Gastrocnemius medialis (tissue), 4 donors: ENCODE measurements at regions not wholly inside any gene's neighbourhood (a gene's known extent, or its start where the extent isn't known, plus 50 kb on each side); places are given as distances from the start of the nearest gene placed in this dataset.
A peak's percentile ranks its signal among the peaks of the same experiment; 100 is the strongest.

Experiments used
- ATAC-seq, 2 donors: fragments of 150-250 bp; one replicate each; pipeline ENCODE4 v1.9.1; 2016
- DNase-seq, 2 donors: peaks; one replicate each; pipeline ENCODE4 v3.0.0-alpha.2; 2019
- H3K27ac ChIP-seq, 4 donors: fragments of 200-600 bp; sonication (generic); 1 replicate in 1 of 4; 2 replicates in 3 of 4; pipeline ENCODE4 v1.5.1; 2016 to 2018; ENCODE audit warnings: mild to moderate bottlenecking in 2 of 4, moderate library complexity in 1 of 4
- H3K27me3 ChIP-seq, 3 donors: fragments of 200-600 bp; sonication (generic) in 2 of 3; 1 replicate in 1 of 3; 2 replicates in 2 of 3; pipeline versions ENCODE4 v1.5.1 to v1.6.0; 2016 to 2019; ENCODE audit warnings: mild to moderate bottlenecking in 1 of 3, moderate library complexity in 1 of 3
- H3K36me3 ChIP-seq, 2 donors: fragments of 200-600 bp; sonication (generic) in 1 of 2; one replicate each; pipeline ENCODE4 v1.5.1; 2017 to 2018
- H3K4me1 ChIP-seq, 2 donors: fragments of 200-600 bp; sonication (generic) in 1 of 2; one replicate each; pipeline ENCODE4 v1.5.1; 2016 to 2017; ENCODE audit warnings: mild to moderate bottlenecking in 2 of 2
- H3K4me3 ChIP-seq, 4 donors: fragments of 200-600 bp; sonication (generic) in 3 of 4; 1 replicate in 1 of 4; 2 replicates in 3 of 4; pipeline ENCODE4 v1.5.1; 2016 to 2019; ENCODE audit warnings: mild to moderate bottlenecking in 2 of 4
- H3K9me3 ChIP-seq, 3 donors: fragments of 200-600 bp; sonication (generic) in 2 of 3; 1 replicate in 1 of 3; 2 replicates in 2 of 3; pipeline ENCODE4 v1.5.1; 2016 to 2019
- CTCF ChIP-seq, 5 experiments: fragments of 450-650 bp in 3 of 5; fragments of 200-600 bp in 2 of 5; sonication (generic) in 2 of 5; IDR thresholded peaks in 4 of 5; conservative IDR thresholded peaks in 1 of 5; 1 replicate in 4 of 5; 2 replicates in 1 of 5; pipeline ENCODE4 v1.5.1; 2016 to 2019; ENCODE audit warnings: antibody characterized with exemption in 5 of 5, mild to moderate bottlenecking in 3 of 5, moderate library complexity in 3 of 5
- POLR2A ChIP-seq, 2 donors: fragments of 450-650 bp; IDR thresholded peaks; one replicate each; pipeline ENCODE4 v1.6.1; 2017; ENCODE audit warnings: antibody characterized with exemption in 2 of 2, mild to moderate bottlenecking in 2 of 2, moderate library complexity in 2 of 2
- in situ Hi-C, 4 donors: fragments of 200-750 bp; cut with MboI; loops; one replicate each; pipeline versions ENCODE4 v1.15.0 to v1.8.0; 2017; ENCODE audit warnings: low sequenced_read_pairs in 4 of 4
- intact Hi-C: fragments of 100-400 bp; cut with DNase I; formaldehyde crosslinking; loops from one replicate; pipeline ENCODE4 v1.15.1; 2023; ENCODE audit warnings: low total_unique reads

- DNase-seq (no peak), ATAC-seq (no peak)
- intact Hi-C loops = no loop called here
- no peak overlapping the region for H3K27ac ChIP-seq
- H3K4me3 ChIP-seq = no peak overlapping the region
- no peaks in the 10 kb centered on the region for H3K9me3 ChIP-seq
- in situ Hi-C loops = no loop called here
- H3K36me3 ChIP-seq = no peaks in the 10 kb centered on the region
- no peaks in the 10 kb centered on the region for H3K27me3 ChIP-seq
- no peak for TF ChIP-seq CTCF (IDR thresholded peaks at IDR 0.05 in 4 of 5, conservative IDR thresholded peaks at IDR 0.05 in 1 of 5)
- no peak for TF ChIP-seq POLR2A (IDR thresholded peaks at IDR 0.05)
- H3K4me1 ChIP-seq = no peaks in the 10 kb centered on the region
Measured at GRCh38 chr7:31439165-31439564, 74.7 kb upstream of the ITPRID1 start.

- Histone ChIP-seq H3K27ac (no peak overlapping the region), H3K4me3 (no peak overlapping the region), H3K36me3 (no peaks in the 10 kb centered on the region), H3K9me3 (no peaks in the 10 kb centered on the region), H3K27me3 (no peaks in the 10 kb centered on the region), H3K4me1 (no peaks in the 10 kb centered on the region)
- TF ChIP-seq POLR2A (IDR thresholded peaks at IDR 0.05) (no peak), CTCF (IDR thresholded peaks at IDR 0.05 in 4 of 5, conservative IDR thresholded peaks at IDR 0.05 in 1 of 5) (no peak)
- intact Hi-C loops = loop anchor here (5.0 kb wide), 1 partner anchor 292 kb away; no protein-coding TSS in a partner anchor
- DNase-seq = no peak
- in situ Hi-C loops = no loop called here
- ATAC-seq = no peak
Measured at GRCh38 chr7:31440511-31440910, 73.4 kb upstream of the ITPRID1 start.

GRCh38 chr7:31442626-31443025, 71.3 kb upstream of the ITPRID1 start:
- Histone ChIP-seq H3K27me3 (no peaks in the 10 kb centered on the region), H3K4me1 (no peaks in the 10 kb centered on the region), H3K36me3 (no peaks in the 10 kb centered on the region), H3K9me3 (no peaks in the 10 kb centered on the region), H3K27ac (no peak overlapping the region), H3K4me3 (no peak overlapping the region)
- TF ChIP-seq CTCF (IDR thresholded peaks at IDR 0.05 in 4 of 5, conservative IDR thresholded peaks at IDR 0.05 in 1 of 5) (no peak), POLR2A (IDR thresholded peaks at IDR 0.05) (no peak)
- ATAC-seq (no peak), DNase-seq (no peak)
- intact Hi-C loops (loop anchor here (2.0 to 5.0 kb wide), 2 partner anchors 192 to 290 kb away; no protein-coding TSS in a partner anchor), in situ Hi-C loops (no loop called here)

- Histone ChIP-seq H3K4me3 (no peak overlapping the region), H3K27ac (no peak overlapping the region), H3K4me1 (no peaks in the 10 kb centered on the region), H3K27me3 (no peaks in the 10 kb centered on the region), H3K36me3 (no peaks in the 10 kb centered on the region), H3K9me3 (no peaks in the 10 kb centered on the region)
- in situ Hi-C loops (no loop called here), intact Hi-C loops (loop anchor here (2.0 to 5.0 kb wide), 2 partner anchors 191 to 289 kb away; no protein-coding TSS in a partner anchor)
- peak in 4 of 5 experiments; percentile 23 to 65 (median 52) for TF ChIP-seq CTCF (IDR thresholded peaks at IDR 0.05 in 4 of 5, conservative IDR thresholded peaks at IDR 0.05 in 1 of 5)
- TF ChIP-seq POLR2A (IDR thresholded peaks at IDR 0.05) = no peak
- peak in 1 of 2 donors; percentile 53 for ATAC-seq
- no peak for DNase-seq
Measured at GRCh38 chr7:31443457-31443856, 70.4 kb upstream of the ITPRID1 start.

GRCh38 chr7:31444196-31444595, 69.7 kb upstream of the ITPRID1 start:
- ATAC-seq (no peak), DNase-seq (no peak)
- Histone ChIP-seq H3K4me1 (no peaks in the 10 kb centered on the region), H3K9me3 (no peaks in the 10 kb centered on the region), H3K27ac (no peak overlapping the region), H3K4me3 (no peak overlapping the region), H3K36me3 (no peaks in the 10 kb centered on the region), H3K27me3 (no peaks in the 10 kb centered on the region)
- intact Hi-C loops = loop anchor here (5.0 kb wide), 1 partner anchor 288 kb away; no protein-coding TSS in a partner anchor
- in situ Hi-C loops = no loop called here
- TF ChIP-seq CTCF (IDR thresholded peaks at IDR 0.05 in 4 of 5, conservative IDR thresholded peaks at IDR 0.05 in 1 of 5) (no peak), POLR2A (IDR thresholded peaks at IDR 0.05) (no peak)
